Fibroblast of mammary gland (primary cell): ENCODE measurements at regions not wholly inside any gene's neighbourhood (a gene's known extent, or its start where the extent isn't known, plus 50 kb on each side); places are given as distances from the start of the nearest gene placed in this dataset.

Experiments
- DNase-seq: peaks from one replicate; pipeline ENCODE4 v3.0.0-alpha.2; 2010; ENCODE audit warnings: low read depth
- H3K4me3 ChIP-seq: 2 replicates; pipeline ENCODE4 v1.5.1; 2011; ENCODE audit warnings: low read depth, mild to moderate bottlenecking, low read length, moderate library complexity; ENCODE audit not compliant: control insufficient read depth
- TF ChIP-seq, protein P1 (sequence below): conservative IDR thresholded peaks from 2 replicates; pipeline ENCODE4 v1.5.1; 2011; ENCODE audit warnings: low read depth, low read length, inconsistent platforms; ENCODE audit not compliant: control insufficient read depth, insufficient read depth

GRCh38 chr18:67043276-67043675, 439.4 kb upstream of the CDH19 start:
- TF ChIP-seq, protein P1, sequence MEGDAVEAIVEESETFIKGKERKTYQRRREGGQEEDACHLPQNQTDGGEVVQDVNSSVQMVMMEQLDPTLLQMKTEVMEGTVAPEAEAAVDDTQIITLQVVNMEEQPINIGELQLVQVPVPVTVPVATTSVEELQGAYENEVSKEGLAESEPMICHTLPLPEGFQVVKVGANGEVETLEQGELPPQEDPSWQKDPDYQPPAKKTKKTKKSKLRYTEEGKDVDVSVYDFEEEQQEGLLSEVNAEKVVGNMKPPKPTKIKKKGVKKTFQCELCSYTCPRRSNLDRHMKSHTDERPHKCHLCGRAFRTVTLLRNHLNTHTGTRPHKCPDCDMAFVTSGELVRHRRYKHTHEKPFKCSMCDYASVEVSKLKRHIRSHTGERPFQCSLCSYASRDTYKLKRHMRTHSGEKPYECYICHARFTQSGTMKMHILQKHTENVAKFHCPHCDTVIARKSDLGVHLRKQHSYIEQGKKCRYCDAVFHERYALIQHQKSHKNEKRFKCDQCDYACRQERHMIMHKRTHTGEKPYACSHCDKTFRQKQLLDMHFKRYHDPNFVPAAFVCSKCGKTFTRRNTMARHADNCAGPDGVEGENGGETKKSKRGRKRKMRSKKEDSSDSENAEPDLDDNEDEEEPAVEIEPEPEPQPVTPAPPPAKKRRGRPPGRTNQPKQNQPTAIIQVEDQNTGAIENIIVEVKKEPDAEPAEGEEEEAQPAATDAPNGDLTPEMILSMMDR: no peak
- no peak overlapping the region for H3K4me3 ChIP-seq
- no peak for DNase-seq

DNA sequence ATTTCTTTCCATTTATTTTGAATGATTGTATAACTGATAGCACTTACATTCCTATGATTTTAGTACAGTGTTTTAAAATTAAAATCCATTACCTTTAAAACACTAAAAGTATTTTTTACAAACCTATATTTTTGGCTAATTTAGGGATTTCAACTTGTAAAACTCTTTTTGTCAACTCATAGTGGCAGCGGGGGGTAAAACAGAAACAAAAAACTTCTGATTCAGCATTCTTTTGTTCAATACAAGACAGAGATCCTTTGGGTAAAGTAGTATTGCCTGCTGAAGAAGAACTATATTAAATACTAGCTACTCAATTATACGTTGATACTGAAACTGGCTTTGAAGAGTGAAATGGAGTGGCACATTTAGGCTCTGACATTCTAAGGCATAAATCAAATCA, 437.4 kb upstream of the CDH19 start:
- no peak for DNase-seq
- TF ChIP-seq, protein P1: no peak
- no peak overlapping the region for H3K4me3 ChIP-seq

GRCh38 chr18:67035026-67035425, 431.1 kb upstream of the CDH19 start:
- DNase-seq: no peak

GRCh38 chr18:67023059-67023458, 419.2 kb upstream of the CDH19 start:
- TF ChIP-seq, protein P1: no peak
- no peak overlapping the region for H3K4me3 ChIP-seq

More at GRCh38 chr18:67035026-67035425, 431.1 kb upstream of the CDH19 start:
- TF ChIP-seq, protein P1: no peak
- H3K4me3 ChIP-seq: no peak overlapping the region

DNA sequence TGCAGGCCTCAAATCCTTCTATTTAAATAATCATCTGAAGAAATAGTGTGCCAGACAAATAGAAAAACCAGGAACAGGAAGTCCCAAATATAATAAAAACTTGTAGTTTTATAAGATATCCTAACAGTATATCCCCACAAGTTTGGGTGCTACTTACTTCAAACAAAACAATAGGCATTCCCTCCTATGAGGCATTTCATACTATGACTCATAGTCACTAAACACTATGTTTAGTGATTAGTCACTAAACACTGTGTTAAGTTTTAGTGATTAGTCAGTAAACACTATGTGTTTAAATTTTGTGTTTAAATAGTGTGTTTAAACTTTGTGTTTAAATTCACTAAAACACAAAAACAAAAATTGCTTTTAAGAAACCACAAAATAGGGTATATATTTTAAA, 407.0 kb upstream of the CDH19 start:
- TF ChIP-seq, protein P1: no peak
- DNase-seq: peak; percentile 9
- H3K4me3 ChIP-seq: no peak overlapping the region

More at GRCh38 chr18:67023059-67023458, 419.2 kb upstream of the CDH19 start:
- no peak for DNase-seq

GRCh38 chr18:67007999-67008398, 404.1 kb upstream of the CDH19 start:
- DNase-seq: no peak
- TF ChIP-seq, protein P1: no peak

DNA sequence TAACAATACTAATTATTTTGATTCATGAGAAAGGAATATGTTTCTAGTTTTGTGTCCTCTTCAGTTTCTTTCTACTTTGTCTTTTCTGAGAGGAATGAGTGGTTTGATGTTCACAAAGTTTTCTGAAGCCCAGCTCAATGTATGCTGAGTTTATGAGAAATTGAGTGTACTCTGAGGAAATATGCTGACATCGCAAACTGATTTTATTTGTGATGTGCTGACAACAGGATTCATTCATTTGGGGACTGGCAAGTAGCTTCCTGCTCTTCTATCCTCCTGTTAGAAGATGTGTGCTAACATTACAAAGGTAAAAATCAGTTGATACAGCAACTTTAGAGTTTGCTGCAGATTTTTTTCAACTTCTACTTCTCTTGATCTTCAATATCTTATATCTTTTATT, 403.2 kb upstream of the CDH19 start:
- no peak for DNase-seq
- TF ChIP-seq, protein P1: no peak

More at GRCh38 chr18:67007999-67008398, 404.1 kb upstream of the CDH19 start:
- no peak overlapping the region for H3K4me3 ChIP-seq

More for the DNA sequence above, 403.2 kb upstream of the CDH19 start:
- no peak overlapping the region for H3K4me3 ChIP-seq
